MM.1S (cell line): ENCODE measurements at regions not wholly inside any gene's neighbourhood (a gene's known extent, or its start where the extent isn't known, plus 50 kb on each side); places are given as distances from the start of the nearest gene placed in this dataset.
"Not testable (repeated sequence)": the region's sequence is repeated elsewhere in the genome, so short reads cannot be mapped to it uniquely, and the experiment has no call there.

ENCODE experiments used
- DNase-seq: peaks from one replicate; pipeline ENCODE4 v3.0.0-alpha.2; 2015
- H2AFZ ChIP-seq: fragments of 300-600 bp; sonication (generic); 2 replicates; pipeline ENCODE4 v1.6.0; 2016; ENCODE audit warnings: antibody characterized with exemption, low read length
- H3F3A ChIP-seq: fragments of 300-600 bp; sonication (generic); 2 replicates; pipeline ENCODE4 v1.6.1; 2016; ENCODE audit warnings: mild to moderate bottlenecking, antibody characterized with exemption, low read length, moderate library complexity, mixed read lengths; ENCODE audit not compliant: insufficient read depth
- H3K27ac ChIP-seq: fragments of 300-600 bp; sonication (generic); 2 replicates; pipeline ENCODE4 v1.5.1; 2016; ENCODE audit warnings: mild to moderate bottlenecking, low read length
- H3K27me3 ChIP-seq: fragments of 300-600 bp; sonication (generic); replicated peaks from 2 replicates; pipeline ENCODE4 v1.6.0; 2016; ENCODE audit warnings: low read length; ENCODE audit not compliant: insufficient read depth
- H3K36me3 ChIP-seq: fragments of 300-600 bp; sonication (generic); replicated peaks from 2 replicates; pipeline ENCODE4 v1.6.1; 2016; ENCODE audit warnings: mild to moderate bottlenecking, low read length, mixed read lengths; ENCODE audit not compliant: insufficient read depth
- H3K4me1 ChIP-seq: fragments of 300-600 bp; sonication (generic); 2 replicates; pipeline ENCODE4 v1.6.1; 2016; ENCODE audit warnings: low read length, mixed read lengths
- H3K4me2 ChIP-seq: fragments of 300-600 bp; sonication (generic); 2 replicates; pipeline ENCODE4 v1.6.0; 2016; ENCODE audit warnings: low read depth, low read length
- H3K4me3 ChIP-seq: fragments of 300-600 bp; sonication (generic); 2 replicates; pipeline ENCODE4 v1.5.1; 2016; ENCODE audit warnings: low read length, mixed read lengths
- H3K79me2 ChIP-seq: fragments of 300-600 bp; sonication (generic); 2 replicates; pipeline ENCODE4 v1.6.1; 2016; ENCODE audit warnings: mixed run types, low read length, mixed read lengths
- H3K9ac ChIP-seq: fragments of 300-600 bp; sonication (generic); 2 replicates; pipeline ENCODE4 v1.6.1; 2016; ENCODE audit warnings: low read length, mixed read lengths
- H3K9me2 ChIP-seq: fragments of 300-600 bp; sonication (generic); replicated peaks from 2 replicates; pipeline ENCODE4 v1.6.1; 2016; ENCODE audit warnings: mild to moderate bottlenecking, low read length, mixed read lengths; ENCODE audit not compliant: insufficient read depth
- H3K9me3 ChIP-seq: fragments of 300-600 bp; sonication (generic); replicated peaks from 2 replicates; pipeline ENCODE4 v1.6.1; 2016; ENCODE audit warnings: mild to moderate bottlenecking, low read length, mixed read lengths; ENCODE audit not compliant: insufficient read depth
- H4K20me1 ChIP-seq: fragments of 300-600 bp; sonication (generic); 2 replicates; pipeline ENCODE4 v1.6.1; 2016; ENCODE audit warnings: mild to moderate bottlenecking, low read length, moderate library complexity, mixed read lengths; ENCODE audit not compliant: insufficient read depth
- CTCF ChIP-seq: fragments of 300-600 bp; sonication (generic); IDR thresholded peaks from 2 replicates; pipeline ENCODE4 v1.5.1; 2016; ENCODE audit warnings: antibody characterized with exemption, low read length, mixed read lengths
- EZH2 ChIP-seq: fragments of 300-600 bp; sonication (generic); optimal IDR thresholded peaks from 2 replicates; pipeline ENCODE3; 2017; ENCODE audit warnings: low read depth, mild to moderate bottlenecking, antibody characterized with exemption, low read length, mixed read lengths
- EZH2phosphoT487 ChIP-seq: fragments of 300-600 bp; sonication (generic); IDR thresholded peaks from 2 replicates; pipeline ENCODE4 v1.6.1; 2018; ENCODE audit warnings: antibody characterized with exemption, low read length

- no peak overlapping the region for H3K4me2 ChIP-seq
- no peak overlapping the region for H3K27ac ChIP-seq
- no peak overlapping the region for H3K4me3 ChIP-seq
- no peak overlapping the region for H3K9ac ChIP-seq
- DNase-seq: no peak
- no peak overlapping the region for H2AFZ ChIP-seq
- H3K27me3 ChIP-seq: no peaks in the 10 kb centered on the region
- TF ChIP-seq CTCF (no peak), EZH2phosphoT487 (no peak), EZH2 (no peak)
- no peaks in the 10 kb centered on the region for H3K9me2 ChIP-seq
- no peaks in the 10 kb centered on the region for H4K20me1 ChIP-seq
- no peaks in the 10 kb centered on the region for H3K4me1 ChIP-seq
- H3K9me3 ChIP-seq: no peaks in the 10 kb centered on the region
- no peaks in the 10 kb centered on the region for H3K79me2 ChIP-seq
- no peaks in the 10 kb centered on the region for H3K36me3 ChIP-seq
- H3F3A ChIP-seq: no peaks in the 10 kb centered on the region
Observed at GRCh38 chr2:122041455-122041854, 286.0 kb downstream of the TSN start.

GRCh38 chr2:122051659-122052058 is 296.2 kb downstream of the TSN start:
- H3K36me3 ChIP-seq, H3K4me3 ChIP-seq, H3K4me1 ChIP-seq, H2AFZ ChIP-seq, H3K9me2 ChIP-seq, H4K20me1 ChIP-seq, DNase-seq, H3K9me3 ChIP-seq, H3K9ac ChIP-seq, H3K27ac ChIP-seq, H3K79me2 ChIP-seq, H3F3A ChIP-seq, H3K4me2 ChIP-seq, H3K27me3 ChIP-seq: not testable (repeated sequence)

- Histone ChIP-seq H2AFZ (no peak overlapping the region), H3K79me2 (no peaks in the 10 kb centered on the region), H3F3A (no peaks in the 10 kb centered on the region), H3K4me2 (no peak overlapping the region), H3K9ac (no peak overlapping the region), H4K20me1 (no peaks in the 10 kb centered on the region), H3K36me3 (no peaks in the 10 kb centered on the region), H3K4me1 (no peaks in the 10 kb centered on the region), H3K9me3 (no peaks in the 10 kb centered on the region), H3K27ac (no peak overlapping the region), H3K27me3 (no peaks in the 10 kb centered on the region), H3K4me3 (no peak overlapping the region), H3K9me2 (no peaks in the 10 kb centered on the region)
- DNase-seq: no peak
- TF ChIP-seq CTCF: no peak
- no peak for TF ChIP-seq EZH2phosphoT487
- TF ChIP-seq EZH2: no peak
Observed at GRCh38 chr2:122055521-122055931, 300.1 kb downstream of the TSN start.

- H3K9me2 ChIP-seq: no peaks in the 10 kb centered on the region
- no peaks in the 10 kb centered on the region for H4K20me1 ChIP-seq
- DNase-seq: no peak
- no peaks in the 10 kb centered on the region for H3K9me3 ChIP-seq
- no peak overlapping the region for H2AFZ ChIP-seq
- H3K79me2 ChIP-seq: no peaks in the 10 kb centered on the region
- H3K4me3 ChIP-seq: no peak overlapping the region
- no peaks in the 10 kb centered on the region for H3K36me3 ChIP-seq
- no peak overlapping the region for H3K27ac ChIP-seq
- H3K27me3 ChIP-seq: no peaks in the 10 kb centered on the region
- TF ChIP-seq EZH2phosphoT487 (no peak), CTCF (no peak), EZH2 (no peak)
- no peak overlapping the region for H3K4me2 ChIP-seq
- H3F3A ChIP-seq: no peaks in the 10 kb centered on the region
- H3K9ac ChIP-seq: no peak overlapping the region
- no peaks in the 10 kb centered on the region for H3K4me1 ChIP-seq
Observed at GRCh38 chr2:122056853-122057252, 301.4 kb downstream of the TSN start.
